ENCODE measurements at regions not wholly inside any gene's neighbourhood (a gene's known extent, or its start where the extent isn't known, plus 50 kb on each side); places are given as distances from the start of the nearest gene placed in this dataset.
A peak's percentile ranks its signal among the peaks of the same experiment; 100 is the strongest.

DNA sequence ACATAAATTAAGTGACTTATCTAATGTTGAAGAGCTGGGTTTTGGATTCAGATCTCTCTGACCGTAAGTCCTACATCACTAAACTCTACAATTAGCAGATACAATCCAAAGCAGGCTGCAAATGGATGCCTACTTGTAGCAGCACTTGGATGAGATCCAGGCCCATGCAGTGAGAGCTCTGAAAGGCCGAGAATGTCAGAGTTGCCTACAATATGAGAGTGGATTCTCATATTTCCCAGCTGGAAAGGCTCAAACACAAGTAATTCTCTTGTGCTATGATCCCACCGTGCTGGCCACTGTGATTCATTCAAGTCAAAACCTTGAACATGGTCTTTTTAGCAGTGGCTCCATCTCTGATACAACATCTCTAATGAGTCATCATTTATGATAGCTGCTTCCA lies 125.4 kb upstream of the CHRDL1 start:
- TF ChIP-seq EZH2 (IDR thresholded peaks at IDR 0.05; ENCODE audit: low read length, missing control alignments) = no peak
- TF ChIP-seq, protein P1, sequence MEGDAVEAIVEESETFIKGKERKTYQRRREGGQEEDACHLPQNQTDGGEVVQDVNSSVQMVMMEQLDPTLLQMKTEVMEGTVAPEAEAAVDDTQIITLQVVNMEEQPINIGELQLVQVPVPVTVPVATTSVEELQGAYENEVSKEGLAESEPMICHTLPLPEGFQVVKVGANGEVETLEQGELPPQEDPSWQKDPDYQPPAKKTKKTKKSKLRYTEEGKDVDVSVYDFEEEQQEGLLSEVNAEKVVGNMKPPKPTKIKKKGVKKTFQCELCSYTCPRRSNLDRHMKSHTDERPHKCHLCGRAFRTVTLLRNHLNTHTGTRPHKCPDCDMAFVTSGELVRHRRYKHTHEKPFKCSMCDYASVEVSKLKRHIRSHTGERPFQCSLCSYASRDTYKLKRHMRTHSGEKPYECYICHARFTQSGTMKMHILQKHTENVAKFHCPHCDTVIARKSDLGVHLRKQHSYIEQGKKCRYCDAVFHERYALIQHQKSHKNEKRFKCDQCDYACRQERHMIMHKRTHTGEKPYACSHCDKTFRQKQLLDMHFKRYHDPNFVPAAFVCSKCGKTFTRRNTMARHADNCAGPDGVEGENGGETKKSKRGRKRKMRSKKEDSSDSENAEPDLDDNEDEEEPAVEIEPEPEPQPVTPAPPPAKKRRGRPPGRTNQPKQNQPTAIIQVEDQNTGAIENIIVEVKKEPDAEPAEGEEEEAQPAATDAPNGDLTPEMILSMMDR (conservative IDR thresholded peaks at IDR 0.05 in 1 of 2, IDR thresholded peaks at IDR 0.05 in 1 of 2; ENCODE audit: low read depth in 1 of 2, low read length in 2 of 2) = no peak
- no peaks in the 10 kb centered on the region for H3K79me2 ChIP-seq (ENCODE audit: control insufficient read depth, insufficient read depth, low read length)
- no peak overlapping the region for H2AFZ ChIP-seq (ENCODE audit: low read length)
- H3K36me3 ChIP-seq (ENCODE audit: control insufficient read depth, insufficient read depth, low read length) = no peaks in the 10 kb centered on the region
- peak; percentile 30 to 39 for DNase-seq (ENCODE audit: low read depth in 2 of 2)
- H3K9me3 ChIP-seq (ENCODE audit: control insufficient read depth, insufficient read depth, low read depth, low read length) = no peaks in the 10 kb centered on the region
- no peak overlapping the region for H3K27ac ChIP-seq (ENCODE audit: insufficient read depth, low read length)
- no peak overlapping the region for H3K4me2 ChIP-seq (ENCODE audit: extremely low read depth, insufficient read depth, low read length)
- H4K20me1 ChIP-seq (ENCODE audit: control insufficient read depth, extremely low read depth, insufficient read depth, low read length) = no peaks in the 10 kb centered on the region
- H3K27me3 ChIP-seq (ENCODE audit: control insufficient read depth, insufficient read depth, low read length) = no peaks in the 10 kb centered on the region
- H3K9ac ChIP-seq (ENCODE audit: insufficient read depth, low read length) = no peak overlapping the region
- no peaks in the 10 kb centered on the region for H3K4me1 ChIP-seq (ENCODE audit: control insufficient read depth, extremely low read depth, insufficient read depth, low read length)
- H3K4me3 ChIP-seq (replicated peaks in 1 of 4; ENCODE audit: control extremely low read depth in 1 of 4, insufficient read depth in 1 of 4, low read depth in 3 of 4, low read length in 4 of 4) = no peak overlapping the region

DNA sequence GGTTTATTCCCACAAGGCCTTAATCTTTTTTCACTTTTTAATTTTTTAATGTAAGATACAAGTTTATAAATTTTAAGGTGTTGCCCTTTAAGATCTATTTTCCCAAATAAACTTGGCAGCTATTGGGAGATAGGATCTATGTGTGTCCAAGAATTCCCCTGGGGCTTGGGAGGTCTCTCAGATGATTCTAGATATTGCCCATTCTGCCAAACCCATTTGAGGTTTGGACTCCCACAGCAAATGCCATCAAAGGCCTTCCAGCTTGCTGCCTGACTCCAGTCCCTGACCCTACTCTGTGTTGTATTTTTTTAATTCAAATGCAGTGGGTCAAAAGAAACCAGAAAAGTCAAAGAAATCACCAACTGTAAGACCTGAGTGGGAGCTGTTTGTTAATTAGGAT lies 120.0 kb upstream of the CHRDL1 start:
- Histone ChIP-seq H2AFZ (ENCODE audit: low read length) (no peak overlapping the region), H3K4me1 (ENCODE audit: control insufficient read depth, extremely low read depth, insufficient read depth, low read length) (no peaks in the 10 kb centered on the region), H3K27me3 (ENCODE audit: control insufficient read depth, insufficient read depth, low read length) (no peaks in the 10 kb centered on the region), H3K27ac (ENCODE audit: insufficient read depth, low read length) (no peak overlapping the region), H3K9ac (ENCODE audit: insufficient read depth, low read length) (no peak overlapping the region), H3K4me2 (ENCODE audit: extremely low read depth, insufficient read depth, low read length) (no peak overlapping the region), H3K36me3 (ENCODE audit: control insufficient read depth, insufficient read depth, low read length) (no peaks in the 10 kb centered on the region), H3K4me3 (replicated peaks in 1 of 4; ENCODE audit: control extremely low read depth in 1 of 4, insufficient read depth in 1 of 4, low read depth in 3 of 4, low read length in 4 of 4) (no peak overlapping the region), H3K9me3 (ENCODE audit: control insufficient read depth, insufficient read depth, low read depth, low read length) (no peaks in the 10 kb centered on the region), H3K79me2 (ENCODE audit: control insufficient read depth, insufficient read depth, low read length) (no peaks in the 10 kb centered on the region), H4K20me1 (ENCODE audit: control insufficient read depth, extremely low read depth, insufficient read depth, low read length) (no peaks in the 10 kb centered on the region)
- no peak for DNase-seq (ENCODE audit: low read depth in 2 of 2)
- TF ChIP-seq, protein P1 (conservative IDR thresholded peaks at IDR 0.05 in 1 of 2, IDR thresholded peaks at IDR 0.05 in 1 of 2; ENCODE audit: low read depth in 1 of 2, low read length in 2 of 2) = no peak
- TF ChIP-seq EZH2 (IDR thresholded peaks at IDR 0.05; ENCODE audit: low read length, missing control alignments) = no peak

- no peak overlapping the region for H3K4me3 ChIP-seq (replicated peaks in 1 of 4; ENCODE audit: control extremely low read depth in 1 of 4, insufficient read depth in 1 of 4, low read depth in 3 of 4, low read length in 4 of 4)
- peak; percentile 64 to 88 for DNase-seq (ENCODE audit: low read depth in 2 of 2)
- H3K79me2 ChIP-seq (ENCODE audit: control insufficient read depth, insufficient read depth, low read length) = no peaks in the 10 kb centered on the region
- H3K36me3 ChIP-seq (ENCODE audit: control insufficient read depth, insufficient read depth, low read length) = no peaks in the 10 kb centered on the region
- H3K27ac ChIP-seq (ENCODE audit: insufficient read depth, low read length) = no peak overlapping the region
- no peaks in the 10 kb centered on the region for H3K27me3 ChIP-seq (ENCODE audit: control insufficient read depth, insufficient read depth, low read length)
- no peaks in the 10 kb centered on the region for H4K20me1 ChIP-seq (ENCODE audit: control insufficient read depth, extremely low read depth, insufficient read depth, low read length)
- H2AFZ ChIP-seq (ENCODE audit: low read length) = no peak overlapping the region
- H3K4me2 ChIP-seq (ENCODE audit: extremely low read depth, insufficient read depth, low read length) = no peak overlapping the region
- TF ChIP-seq, protein P1 (conservative IDR thresholded peaks at IDR 0.05 in 1 of 2, IDR thresholded peaks at IDR 0.05 in 1 of 2; ENCODE audit: low read depth in 1 of 2, low read length in 2 of 2) = no peak
- no peak for TF ChIP-seq EZH2 (IDR thresholded peaks at IDR 0.05; ENCODE audit: low read length, missing control alignments)
- H3K9ac ChIP-seq (ENCODE audit: insufficient read depth, low read length) = no peak overlapping the region
- no peaks in the 10 kb centered on the region for H3K9me3 ChIP-seq (ENCODE audit: control insufficient read depth, insufficient read depth, low read depth, low read length)
- no peaks in the 10 kb centered on the region for H3K4me1 ChIP-seq (ENCODE audit: control insufficient read depth, extremely low read depth, insufficient read depth, low read length)
Observed at GRCh38 chrX:110915111-110915510, 119.5 kb upstream of the CHRDL1 start.
